Upper lobe of right lung (tissue), 1 donor: ENCODE measurements at regions not wholly inside any gene's neighbourhood (a gene's known extent, or its start where the extent isn't known, plus 50 kb on each side); places are given as distances from the start of the nearest gene placed in this dataset.
"Not testable (repeated sequence)": the region's sequence is repeated elsewhere in the genome, so short reads cannot be mapped to it uniquely, and the experiment has no call there.

Experiments
- ATAC-seq: fragments of 200-7000 bp; cut with Tn5 transposase; one replicate; pipeline ENCODE4 v1.9.1; 2020; ENCODE audit warnings: mild to moderate bottlenecking, moderate library complexity
- DNase-seq: peaks from one replicate; pipeline ENCODE4 v3.0.0-alpha.2; 2020
- H3K27ac ChIP-seq: fragments of 200-600 bp; one replicate; pipeline ENCODE4 v1.8.0; 2022
- H3K27me3 ChIP-seq: fragments of 200-600 bp; one replicate; pipeline ENCODE4 v1.8.0; 2022; ENCODE audit warnings: mild to moderate bottlenecking
- H3K36me3 ChIP-seq: fragments of 200-600 bp; one replicate; pipeline ENCODE4 v1.8.0; 2022
- H3K4me1 ChIP-seq: fragments of 200-600 bp; one replicate; pipeline ENCODE4 v1.8.0; 2022
- H3K4me3 ChIP-seq: fragments of 200-600 bp; one replicate; pipeline ENCODE4 v1.8.0; 2022; ENCODE audit warnings: mild to moderate bottlenecking
- H3K9me3 ChIP-seq: fragments of 200-600 bp; one replicate; pipeline ENCODE4 v1.8.0; 2022
- CTCF ChIP-seq: fragments of 200-600 bp; IDR thresholded peaks from one replicate; pipeline ENCODE4 v1.8.0; 2022; ENCODE audit warnings: antibody characterized with exemption
- intact Hi-C: fragments of 100-400 bp; cut with DNase I; formaldehyde crosslinking; loops from one replicate; pipeline ENCODE4 v1.11.0; 2022
- donor health status: DM: no; HTN: yes; CAD: no; lungs with severe emphysema.

GRCh38 chr2:8252997-8253694, 428.7 kb upstream of the ID2 start:
- no peaks in the 10 kb centered on the region for H3K9me3 ChIP-seq
- no peak for DNase-seq
- TF ChIP-seq CTCF: no peak
- H3K4me1 ChIP-seq: no peaks in the 10 kb centered on the region
- H3K27ac ChIP-seq: no peak overlapping the region
- no peaks in the 10 kb centered on the region for H3K27me3 ChIP-seq
- ATAC-seq: no peak
- intact Hi-C loops: no loop called here
- no peaks in the 10 kb centered on the region for H3K36me3 ChIP-seq
- H3K4me3 ChIP-seq: no peak overlapping the region

- DNase-seq: no peak
- H3K36me3 ChIP-seq: no peaks in the 10 kb centered on the region
Observed at GRCh38 chr2:8253781-8254180, 428.1 kb upstream of the ID2 start.

GRCh38 chr2:8254214-8254613, 427.6 kb upstream of the ID2 start:
- DNase-seq, ATAC-seq, H3K4me1 ChIP-seq, H3K27ac ChIP-seq, H3K36me3 ChIP-seq, H3K27me3 ChIP-seq, H3K4me3 ChIP-seq, intact Hi-C loops, H3K9me3 ChIP-seq: not testable (repeated sequence)

More at GRCh38 chr2:8253781-8254180, 428.1 kb upstream of the ID2 start:
- Histone ChIP-seq H3K27ac (no peak overlapping the region), H3K27me3 (no peaks in the 10 kb centered on the region), H3K9me3 (no peaks in the 10 kb centered on the region), H3K4me3 (no peak overlapping the region), H3K4me1 (no peaks in the 10 kb centered on the region)
- no peak for TF ChIP-seq CTCF
- intact Hi-C loops: no loop called here
- ATAC-seq: no peak

GRCh38 chr2:8254791-8255447, 426.9 kb upstream of the ID2 start:
- Histone ChIP-seq H3K9me3 (no peaks in the 10 kb centered on the region), H3K4me3 (no peak overlapping the region), H3K27me3 (no peaks in the 10 kb centered on the region), H3K36me3 (no peaks in the 10 kb centered on the region), H3K27ac (no peak overlapping the region), H3K4me1 (no peaks in the 10 kb centered on the region)
- no peak for ATAC-seq
- no peak for TF ChIP-seq CTCF
- intact Hi-C loops: no loop called here
- DNase-seq: no peak

- no peaks in the 10 kb centered on the region for H3K9me3 ChIP-seq
- no peak overlapping the region for H3K27ac ChIP-seq
- no peaks in the 10 kb centered on the region for H3K4me1 ChIP-seq
- DNase-seq (no peak), ATAC-seq (no peak)
- H3K36me3 ChIP-seq: no peaks in the 10 kb centered on the region
- no peaks in the 10 kb centered on the region for H3K27me3 ChIP-seq
- H3K4me3 ChIP-seq: no peak overlapping the region
- TF ChIP-seq CTCF: no peak
- intact Hi-C loops: no loop called here
Observed at GRCh38 chr2:8255448-8255800, 426.4 kb upstream of the ID2 start.

GRCh38 chr2:8256905-8257304, 425.0 kb upstream of the ID2 start:
- intact Hi-C loops: no loop called here
- H3K9me3 ChIP-seq: no peaks in the 10 kb centered on the region
- no peaks in the 10 kb centered on the region for H3K27me3 ChIP-seq
- no peaks in the 10 kb centered on the region for H3K36me3 ChIP-seq
- H3K4me3 ChIP-seq: no peak overlapping the region
- ATAC-seq (no peak), DNase-seq (no peak)
- no peak overlapping the region for H3K27ac ChIP-seq
- no peaks in the 10 kb centered on the region for H3K4me1 ChIP-seq
- TF ChIP-seq CTCF: no peak
